ENCODE measurements at regions not wholly inside any gene's neighbourhood (a gene's known extent, or its start where the extent isn't known, plus 50 kb on each side); places are given as distances from the start of the nearest gene placed in this dataset.

- BruUV-seq (replicated peaks): no TSS peak
- ChIA-PET POLR2A (no interaction called here), CTCF (no interaction called here)
- Histone ChIP-seq H2AFZ (ENCODE audit: low read depth, low read length) (no peak overlapping the region), H3K9me1 (replicated peaks; ENCODE audit: control insufficient read depth, extremely low read depth, insufficient read depth, low read length) (no peaks in the 10 kb centered on the region), H3K79me2 (ENCODE audit: control insufficient read depth, insufficient read depth, low read length) (no peaks in the 10 kb centered on the region), H3K4me2 (ENCODE audit: insufficient read depth, low read length) (no peak overlapping the region), H4K20me1 (replicated peaks; ENCODE audit: control insufficient read depth, extremely low read depth, insufficient read depth, low read length) (no peaks in the 10 kb centered on the region), H3K9me3 (replicated peaks; ENCODE audit: control insufficient read depth, insufficient read depth, low read length) (no peaks in the 10 kb centered on the region), H3K9ac (replicated peaks; ENCODE audit: extremely low read depth, insufficient read depth, low read length) (no peak overlapping the region), H3K4me3 (replicated peaks in 1 of 3; ENCODE audit: insufficient read depth in 1 of 3, low read depth in 1 of 3, low read length in 3 of 3) (no peak overlapping the region), H3K4me1 (ENCODE audit: control insufficient read depth, extremely low read depth, insufficient read depth, low read length) (no peaks in the 10 kb centered on the region), H3K36me3 (ENCODE audit: control insufficient read depth in 2 of 2, extremely low read depth in 1 of 2, insufficient read depth in 2 of 2, low read length in 2 of 2) (no peaks in the 10 kb centered on the region), H3K27ac (ENCODE audit: insufficient read depth, low read depth, low read length) (no peak overlapping the region), H3K27me3 (ENCODE audit: control insufficient read depth in 2 of 2, insufficient read depth in 2 of 2, low read length in 2 of 2) (peaks cover 3 to 9% of the 10 kb centered on the region in 2 experiments)
- DNase-seq (ENCODE audit: low read depth, low spot score) (no peak), FAIRE-seq (no peak)
- intact Hi-C loops (cut with micrococcal nuclease) (no loop called here), dilution Hi-C loops (cut with MboI; ENCODE audit: extremely low pct_ligation_motif_present, low sequenced_read_pairs) (no loop called here)
- TF ChIP-seq FOS (IDR thresholded peaks at IDR 0.05; ENCODE audit: borderline replicate concordance, insufficient read depth, low read length) (no peak), MYC (IDR thresholded peaks at IDR 0.05; ENCODE audit: low read depth, low read length) (no peak), JUN (IDR thresholded peaks at IDR 0.05; ENCODE audit: borderline replicate concordance, insufficient read depth, insufficient read length, low read depth) (no peak), MAX (IDR thresholded peaks at IDR 0.05; ENCODE audit: insufficient read depth, insufficient read length) (no peak), GATA2 (IDR thresholded peaks at IDR 0.05; ENCODE audit: insufficient read depth, insufficient read length, low read depth, low read length) (no peak), CTCF (IDR thresholded peaks at IDR 0.05; ENCODE audit: extremely low read depth in 1 of 2, insufficient read depth in 1 of 2, low read depth in 1 of 2, low read length in 2 of 2) (no peak), EZH2 (IDR thresholded peaks at IDR 0.05; ENCODE audit: borderline replicate concordance, low read depth, low read length, severe bottlenecking) (no peak), POLR2A (IDR thresholded peaks at IDR 0.05; ENCODE audit: low read depth, low read length) (no peak), POLR2AphosphoS5 (IDR thresholded peaks at IDR 0.05; ENCODE audit: insufficient read depth, low read depth, low read length) (no peak)
Observed at GRCh38 chr9:126215486-126215885, 111.1 kb upstream of the MVB12B start.

Data from endothelial cell of umbilical vein (primary cell).